Activated CD8-positive, alpha-beta T cell treated with anti-CD3 and anti-CD28 coated beads for 36 hours (primary cell): ENCODE measurements at regions not wholly inside any gene's neighbourhood (a gene's known extent, or its start where the extent isn't known, plus 50 kb on each side); places are given as distances from the start of the nearest gene placed in this dataset.

Source experiments
- ATAC-seq: fragments of 200-7000 bp; cut with Tn5 transposase; one replicate; pipeline ENCODE4 v1.10.0; 2021; ENCODE audit warnings: mild to moderate bottlenecking, moderate library complexity
- CTCF ChIA-PET: fragments of 350-600 bp; sonication (Branson Sonifier 250); formaldehyde crosslinking; loops from one replicate; lab custom pipeline; 2021; ENCODE audit warnings: antibody characterized with exemption; lab: Charles Lee
- POLR2A ChIA-PET: fragments of 350-600 bp; sonication (Branson Sonifier 250); formaldehyde crosslinking; loops from one replicate; lab custom pipeline; 2021; ENCODE audit warnings: antibody characterized with exemption; lab: Charles Lee
- DNase-seq: peaks from one replicate; pipeline ENCODE4 v3.0.0-alpha.2; 2020
- H3K27ac Mint-ChIP-seq: one replicate; pipeline ENCODE4 v1.8.0; 2021; ENCODE audit warnings: mild to moderate bottlenecking, mixed read lengths
- H3K27me3 Mint-ChIP-seq: one replicate; pipeline ENCODE4 v1.8.0; 2021; ENCODE audit warnings: mixed read lengths
- H3K36me3 Mint-ChIP-seq: one replicate; pipeline ENCODE4 v1.8.0; 2021; ENCODE audit warnings: low read depth, mixed read lengths
- H3K4me1 Mint-ChIP-seq: one replicate; pipeline ENCODE4 v1.8.0; 2021; ENCODE audit warnings: low read depth, mixed read lengths
- H3K4me3 Mint-ChIP-seq: one replicate; pipeline ENCODE4 v1.8.0; 2021; ENCODE audit warnings: mild to moderate bottlenecking, moderate library complexity, mixed read lengths
- H3K9me3 Mint-ChIP-seq: one replicate; pipeline ENCODE4 v1.8.0; 2021; ENCODE audit warnings: mixed read lengths
- intact Hi-C: fragments of 100-400 bp; cut with micrococcal nuclease; formaldehyde crosslinking; loops from one replicate; pipeline ENCODE4 v1.10.0; 2022
- TF ChIP-seq, protein P1 (sequence below): fragments of 200-600 bp; IDR thresholded peaks from one replicate; pipeline ENCODE4 v1.8.0; 2022; ENCODE audit warnings: antibody characterized with exemption, mild to moderate bottlenecking

DNA sequence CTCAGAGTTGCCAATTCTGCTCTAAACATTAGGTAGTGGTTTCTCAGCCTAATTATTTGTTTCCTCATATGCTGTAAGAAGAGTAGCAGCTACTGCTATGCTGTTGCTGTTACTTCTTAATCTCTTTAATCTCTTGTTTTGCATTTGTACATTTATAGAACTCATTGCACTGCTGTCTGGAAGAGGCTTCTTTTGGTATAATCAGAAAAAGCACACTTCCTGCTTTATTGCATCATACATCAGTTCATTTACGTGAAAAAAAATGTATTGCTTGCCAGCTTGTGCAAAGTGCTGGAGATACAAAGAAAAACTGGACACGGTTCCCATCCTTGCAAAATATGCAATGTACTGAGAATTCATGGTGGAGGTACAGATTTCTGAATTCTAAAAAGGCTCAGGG is 332.0 kb downstream of the GRXCR1 start:
- ATAC-seq (no peak), DNase-seq (no peak)
- H3K4me3 Mint-ChIP-seq: no peak overlapping the region
- TF ChIP-seq, protein P1, sequence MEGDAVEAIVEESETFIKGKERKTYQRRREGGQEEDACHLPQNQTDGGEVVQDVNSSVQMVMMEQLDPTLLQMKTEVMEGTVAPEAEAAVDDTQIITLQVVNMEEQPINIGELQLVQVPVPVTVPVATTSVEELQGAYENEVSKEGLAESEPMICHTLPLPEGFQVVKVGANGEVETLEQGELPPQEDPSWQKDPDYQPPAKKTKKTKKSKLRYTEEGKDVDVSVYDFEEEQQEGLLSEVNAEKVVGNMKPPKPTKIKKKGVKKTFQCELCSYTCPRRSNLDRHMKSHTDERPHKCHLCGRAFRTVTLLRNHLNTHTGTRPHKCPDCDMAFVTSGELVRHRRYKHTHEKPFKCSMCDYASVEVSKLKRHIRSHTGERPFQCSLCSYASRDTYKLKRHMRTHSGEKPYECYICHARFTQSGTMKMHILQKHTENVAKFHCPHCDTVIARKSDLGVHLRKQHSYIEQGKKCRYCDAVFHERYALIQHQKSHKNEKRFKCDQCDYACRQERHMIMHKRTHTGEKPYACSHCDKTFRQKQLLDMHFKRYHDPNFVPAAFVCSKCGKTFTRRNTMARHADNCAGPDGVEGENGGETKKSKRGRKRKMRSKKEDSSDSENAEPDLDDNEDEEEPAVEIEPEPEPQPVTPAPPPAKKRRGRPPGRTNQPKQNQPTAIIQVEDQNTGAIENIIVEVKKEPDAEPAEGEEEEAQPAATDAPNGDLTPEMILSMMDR: no peak
- no peaks in the 10 kb centered on the region for H3K4me1 Mint-ChIP-seq
- no peaks in the 10 kb centered on the region for H3K27me3 Mint-ChIP-seq
- H3K27ac Mint-ChIP-seq: no peak overlapping the region
- POLR2A ChIA-PET: no interaction called here
- H3K36me3 Mint-ChIP-seq: no peaks in the 10 kb centered on the region
- intact Hi-C loops: no loop called here
- CTCF ChIA-PET: no interaction called here
- H3K9me3 Mint-ChIP-seq: no peaks in the 10 kb centered on the region

DNA sequence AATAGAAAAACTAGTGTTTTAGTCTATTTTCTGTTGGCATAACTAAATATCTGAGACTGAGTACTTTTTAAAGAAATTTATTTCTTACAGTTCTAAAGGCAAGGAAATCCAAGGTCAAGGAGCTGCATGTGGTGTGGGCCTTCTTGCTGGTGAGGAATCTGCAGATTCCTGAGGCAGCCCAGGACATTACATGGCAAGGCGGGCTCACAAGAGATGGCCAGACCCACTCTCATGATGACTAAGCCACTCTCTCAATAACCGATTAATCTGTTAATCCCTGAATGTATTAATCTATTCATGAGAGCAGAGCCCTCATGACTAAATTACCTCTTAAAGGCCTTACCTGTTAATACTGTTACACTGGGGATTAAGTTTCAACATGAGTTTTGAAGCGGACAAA is 340.8 kb downstream of the GRXCR1 start:
- intact Hi-C loops: no loop called here
- H3K27me3 Mint-ChIP-seq: no peaks in the 10 kb centered on the region
- no peaks in the 10 kb centered on the region for H3K9me3 Mint-ChIP-seq
- no peaks in the 10 kb centered on the region for H3K4me1 Mint-ChIP-seq
- no peak overlapping the region for H3K4me3 Mint-ChIP-seq
- no peaks in the 10 kb centered on the region for H3K36me3 Mint-ChIP-seq
- no peak for ATAC-seq
- ChIA-PET CTCF (no interaction called here), POLR2A (no interaction called here)
- no peak for DNase-seq
- TF ChIP-seq, protein P1: no peak
- no peak overlapping the region for H3K27ac Mint-ChIP-seq

DNA sequence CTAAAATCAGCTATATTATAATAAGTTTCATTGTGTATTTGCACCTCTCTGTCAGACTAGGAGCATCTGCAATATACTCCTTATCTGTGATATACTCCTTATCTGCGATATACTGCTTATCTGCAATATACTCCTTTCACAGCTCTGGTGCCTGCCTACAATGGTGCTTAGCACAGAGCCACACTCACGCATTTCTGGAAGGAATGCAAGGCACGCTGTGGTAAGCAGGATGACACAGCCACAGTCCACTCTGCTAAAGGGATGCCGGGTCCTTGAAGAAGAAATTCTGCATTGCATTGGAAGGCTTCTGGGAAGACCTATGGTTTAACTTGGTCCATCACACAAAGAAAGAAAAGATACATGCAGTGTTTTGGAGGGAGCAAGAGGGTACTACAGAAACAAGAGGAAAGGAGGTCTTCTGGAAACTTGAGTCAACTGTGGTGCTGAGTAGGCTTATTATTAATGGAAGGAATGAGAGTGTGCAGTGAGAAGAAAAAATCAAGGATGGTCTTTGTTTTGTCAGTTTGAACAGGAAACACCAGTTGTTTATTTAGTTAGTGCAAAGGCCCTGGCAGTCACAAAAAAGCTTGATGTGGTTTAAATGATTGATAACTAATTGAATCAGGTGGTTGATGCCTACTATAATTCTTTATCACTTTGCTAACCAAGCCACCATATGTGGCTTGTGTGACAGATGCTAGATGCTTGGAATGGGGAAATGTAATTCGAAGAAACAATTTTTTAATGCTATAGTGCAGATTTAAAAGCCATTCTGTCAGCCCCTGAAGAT is 342.3 kb downstream of the GRXCR1 start:
- no peak for ATAC-seq
- CTCF ChIA-PET: no interaction called here

GRCh38 chr4:43238008-43238407 is 345.5 kb downstream of the GRXCR1 start:
- no peaks in the 10 kb centered on the region for H3K36me3 Mint-ChIP-seq
- ChIA-PET POLR2A (no interaction called here), CTCF (no interaction called here)
- H3K9me3 Mint-ChIP-seq: peaks cover 10% of the 10 kb centered on the region
- no peak for ATAC-seq
- no peaks in the 10 kb centered on the region for H3K4me1 Mint-ChIP-seq
- TF ChIP-seq, protein P1: no peak
- no peaks in the 10 kb centered on the region for H3K27me3 Mint-ChIP-seq
- no peak for DNase-seq
- H3K27ac Mint-ChIP-seq: no peak overlapping the region
- no peak overlapping the region for H3K4me3 Mint-ChIP-seq
- intact Hi-C loops: no loop called here

More for the DNA sequence above, 342.3 kb downstream of the GRXCR1 start:
- H3K4me1 Mint-ChIP-seq: no peaks in the 10 kb centered on the region
- H3K27me3 Mint-ChIP-seq: no peaks in the 10 kb centered on the region
- H3K36me3 Mint-ChIP-seq: no peaks in the 10 kb centered on the region
- POLR2A ChIA-PET: interaction anchor here (0.6 kb wide), 1 partner anchor 201 kb away, joined by 3 read pairs; no protein-coding TSS in a partner anchor
- no peak overlapping the region for H3K4me3 Mint-ChIP-seq
- intact Hi-C loops: no loop called here
- TF ChIP-seq, protein P1: no peak
- peaks cover 6% of the 10 kb centered on the region for H3K9me3 Mint-ChIP-seq
- DNase-seq: no peak
- no peak overlapping the region for H3K27ac Mint-ChIP-seq

DNA sequence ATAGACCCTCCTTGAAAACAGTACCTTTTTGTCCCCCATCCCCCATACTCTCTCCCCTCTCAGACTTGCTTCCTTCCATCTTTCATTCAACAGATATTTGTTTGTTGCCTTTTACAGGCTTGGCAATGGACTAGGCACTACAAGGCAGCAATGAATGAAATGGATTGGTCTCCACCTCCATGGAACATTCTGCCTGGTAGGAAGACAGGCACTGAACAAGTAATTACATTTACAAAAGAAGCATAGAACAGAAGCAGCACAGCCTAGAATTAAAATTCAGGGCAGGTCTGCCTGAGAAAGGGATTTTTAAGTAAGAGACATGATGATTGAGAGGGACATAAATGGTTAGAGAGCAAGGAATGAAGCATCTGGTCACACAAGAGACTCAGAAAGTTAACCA is 346.1 kb downstream of the GRXCR1 start:
- H3K36me3 Mint-ChIP-seq: no peaks in the 10 kb centered on the region
- DNase-seq (no peak), ATAC-seq (no peak)
- H3K4me3 Mint-ChIP-seq: no peak overlapping the region
- ChIA-PET CTCF (no interaction called here), POLR2A (no interaction called here)
- no peaks in the 10 kb centered on the region for H3K4me1 Mint-ChIP-seq
- TF ChIP-seq, protein P1: no peak
- H3K9me3 Mint-ChIP-seq: peaks cover 10% of the 10 kb centered on the region
- no peak overlapping the region for H3K27ac Mint-ChIP-seq
- no peaks in the 10 kb centered on the region for H3K27me3 Mint-ChIP-seq
- intact Hi-C loops: no loop called here
